Upper lobe of left lung (tissue), 4 donors: ENCODE measurements at regions not wholly inside any gene's neighbourhood (a gene's known extent, or its start where the extent isn't known, plus 50 kb on each side); places are given as distances from the start of the nearest gene placed in this dataset.

Source experiments
- CTCF ChIP-seq, 6 experiments: fragments of 450-650 bp in 4 of 6; fragments of 200-600 bp in 2 of 6; sonication (generic) in 2 of 6; IDR thresholded peaks; one replicate each; pipeline ENCODE4 v1.5.1; 2016 to 2019; ENCODE audit warnings: antibody characterized with exemption in 6 of 6
- EP300 ChIP-seq, 4 donors: sonication (generic); formaldehyde crosslinking; IDR thresholded peaks; one replicate each; pipeline ENCODE4 v1.5.1; 2017; ENCODE audit warnings: antibody characterized with exemption in 4 of 4, control low read depth in 2 of 4
- POLR2A ChIP-seq, 4 donors: fragments of 450-650 bp; IDR thresholded peaks; one replicate each; pipeline ENCODE4 v1.5.1; 2016 to 2017; ENCODE audit warnings: antibody characterized with exemption in 4 of 4, mild to moderate bottlenecking in 2 of 4
- POLR2AphosphoS5 ChIP-seq, 2 donors: sonication (generic); formaldehyde crosslinking; IDR thresholded peaks; one replicate each; pipeline ENCODE4 v1.5.1; 2017; ENCODE audit warnings: antibody characterized with exemption in 2 of 2

GRCh38 chr6:140236732-140237131 is 862.3 kb upstream of the CITED2 start:
- TF ChIP-seq CTCF (IDR thresholded peaks at IDR 0.05) (no peak), POLR2AphosphoS5 (IDR thresholded peaks at IDR 0.05) (no peak), POLR2A (IDR thresholded peaks at IDR 0.05) (no peak), EP300 (IDR thresholded peaks at IDR 0.05) (no peak)
